ENCODE measurements at regions not wholly inside any gene's neighbourhood (a gene's known extent, or its start where the extent isn't known, plus 50 kb on each side); places are given as distances from the start of the nearest gene placed in this dataset.
"Not testable (repeated sequence)": the region's sequence is repeated elsewhere in the genome, so short reads cannot be mapped to it uniquely, and the experiment has no call there.

DNA sequence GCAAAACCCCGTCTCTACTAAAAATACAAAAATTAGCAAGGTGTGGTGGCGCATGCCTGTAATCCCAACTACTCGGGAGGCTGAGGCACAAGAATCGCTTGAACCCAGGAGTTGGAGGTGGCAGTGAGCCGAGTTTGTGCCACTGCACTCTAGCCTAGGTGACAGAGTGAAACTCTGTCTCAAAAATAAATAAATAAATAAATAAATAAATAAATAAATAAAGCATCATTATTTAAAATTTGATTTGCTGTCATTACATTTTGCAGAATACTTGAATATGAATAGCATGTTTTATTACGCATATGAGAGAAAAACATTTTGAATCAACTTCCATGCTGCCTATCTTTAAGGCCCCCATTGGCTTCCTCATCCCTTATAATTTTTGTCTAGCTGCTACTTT lies 53.4 kb upstream of the MED14 start:
- FAIRE-seq; DNase-seq (ENCODE audit: low spot score): not testable (repeated sequence)

DNA sequence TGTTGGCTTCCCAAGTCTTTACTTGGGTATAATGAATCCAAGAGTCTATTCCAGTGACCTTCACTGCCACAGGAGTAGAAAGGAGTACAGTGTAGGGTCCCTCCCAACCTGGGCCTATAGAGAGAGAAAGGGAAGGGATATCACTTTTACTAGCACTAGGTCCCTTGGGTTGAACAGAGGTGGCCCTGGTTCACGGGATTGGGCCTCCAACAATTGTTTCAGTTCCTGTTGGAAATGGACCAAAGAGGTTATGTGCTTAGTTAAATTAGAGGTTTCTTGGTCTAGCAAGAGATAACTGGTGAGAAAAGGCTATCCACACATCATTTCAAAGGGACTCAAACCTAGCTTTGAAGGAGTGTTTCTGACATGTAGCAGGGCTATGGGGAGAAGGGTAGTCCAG lies 57.1 kb upstream of the MED14 start:
- no peak for FAIRE-seq

DNA sequence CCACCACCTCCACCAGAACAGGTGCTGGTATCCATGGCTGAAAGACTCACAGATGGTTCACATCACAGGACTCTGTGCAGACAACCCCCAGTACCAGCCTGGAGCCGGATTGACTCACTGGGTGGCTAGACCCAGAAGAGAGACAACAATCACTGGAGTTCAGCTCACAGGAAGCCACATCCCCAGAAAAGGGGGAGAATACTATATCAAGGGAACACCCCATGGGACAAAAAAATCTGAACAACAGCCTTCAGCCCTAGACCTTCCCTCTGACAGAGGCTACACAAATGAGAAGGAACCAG lies 59.4 kb upstream of the MED14 start:
- FAIRE-seq, result not testable (repeated sequence)
- peak; percentile 5 for DNase-seq (ENCODE audit: low spot score)

More for the DNA sequence above, 57.1 kb upstream of the MED14 start:
- DNase-seq (ENCODE audit: low spot score), result no peak

DNA sequence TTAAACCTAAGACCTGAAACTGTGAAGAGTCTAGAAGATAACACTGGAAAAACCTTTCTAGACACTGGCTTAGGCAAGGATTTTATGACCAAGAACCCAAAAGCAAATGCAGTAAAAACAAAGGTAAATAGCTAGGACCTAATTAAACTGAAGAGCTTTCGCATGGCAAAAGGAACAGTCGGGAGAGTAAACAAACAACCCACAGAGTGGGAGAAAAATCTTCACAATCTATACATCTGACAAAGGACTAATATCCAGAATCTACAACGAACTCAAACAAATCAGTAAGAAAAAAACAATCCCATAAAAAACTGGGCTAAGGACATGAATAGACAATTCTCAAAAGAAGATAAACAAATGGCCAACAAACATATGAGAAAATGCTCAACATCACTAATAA lies 64.4 kb upstream of the MED14 start:
- FAIRE-seq; DNase-seq (ENCODE audit: low spot score): not testable (repeated sequence)

DNA sequence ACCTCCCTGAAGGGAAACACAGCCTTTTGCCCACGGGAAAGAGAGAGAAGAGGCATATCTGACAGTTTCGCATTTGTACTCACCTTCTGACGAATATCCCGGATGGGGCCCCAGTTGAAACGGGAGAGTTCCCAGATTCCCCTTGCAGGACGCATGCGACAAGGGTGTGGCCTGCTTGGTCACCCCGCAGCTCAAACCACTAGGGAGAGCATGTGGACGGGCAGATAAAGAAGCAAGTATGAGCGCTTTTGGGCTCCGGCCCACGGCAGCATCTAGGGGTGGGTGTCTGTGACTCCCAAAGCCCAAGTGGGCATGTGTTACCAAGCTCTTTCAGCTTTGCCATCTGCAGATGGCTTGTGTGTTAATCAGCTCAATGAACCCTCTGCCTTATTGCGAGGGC lies 70.1 kb upstream of the MED14 start:
- no peak for DNase-seq (ENCODE audit: low spot score)
- no peak for FAIRE-seq

DNA sequence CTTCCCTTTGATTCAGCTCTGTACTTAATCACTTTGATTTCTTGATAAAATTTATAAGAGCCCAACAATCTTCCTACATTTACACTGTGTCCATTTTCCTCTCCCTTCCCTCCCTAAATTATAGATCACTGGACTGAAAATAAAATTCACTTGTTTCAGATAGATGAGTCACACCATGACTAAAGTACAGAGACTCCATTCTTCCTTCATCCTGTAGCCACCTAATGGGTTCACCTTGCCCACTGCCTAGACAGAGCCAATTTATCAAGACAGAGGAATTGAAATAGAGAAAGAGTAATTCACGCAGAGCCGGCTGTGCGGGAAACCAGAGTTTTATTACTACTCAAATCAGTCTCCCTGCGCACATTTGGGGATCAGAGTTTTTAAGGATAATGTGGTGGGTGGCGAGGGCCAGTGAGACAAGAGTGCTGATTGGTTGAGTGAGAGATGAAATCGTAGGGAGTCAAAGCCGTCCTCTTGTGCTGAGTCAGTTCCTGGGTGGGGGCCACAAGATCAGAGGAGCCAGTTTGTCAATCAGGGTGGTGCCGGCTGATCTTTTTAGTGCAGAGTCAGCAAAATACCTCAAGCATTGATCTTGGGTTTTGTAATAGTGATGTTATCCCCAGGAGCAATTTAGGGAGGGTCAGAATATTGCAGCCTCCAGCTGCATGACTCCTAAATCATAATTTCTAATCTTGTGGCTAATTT lies 71.3 kb upstream of the MED14 start:
- FAIRE-seq, result no peak

DNA sequence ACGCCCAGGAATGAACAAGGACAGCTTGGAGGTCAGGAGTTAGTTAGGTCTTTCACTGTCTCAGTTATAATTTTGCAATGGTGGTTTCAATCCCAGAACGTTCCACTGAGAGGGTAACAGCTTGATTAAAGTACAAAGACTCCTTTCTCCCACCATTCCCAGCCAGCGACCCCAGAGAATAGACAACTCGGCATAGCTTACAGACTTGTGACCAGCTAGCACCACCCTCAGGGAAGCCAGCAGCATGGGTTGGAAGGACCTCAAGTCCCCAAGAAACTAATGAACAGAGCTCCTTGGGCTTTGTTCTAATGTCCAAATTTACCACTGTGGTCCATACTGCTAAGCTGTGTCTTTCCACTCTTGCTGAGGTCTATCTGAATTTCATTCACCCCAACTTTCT lies 72.0 kb upstream of the MED14 start:
- FAIRE-seq, result no peak
- no peak for DNase-seq (ENCODE audit: low spot score)

More for the DNA sequence above, 71.3 kb upstream of the MED14 start:
- DNase-seq (ENCODE audit: low spot score), result no peak

DNA sequence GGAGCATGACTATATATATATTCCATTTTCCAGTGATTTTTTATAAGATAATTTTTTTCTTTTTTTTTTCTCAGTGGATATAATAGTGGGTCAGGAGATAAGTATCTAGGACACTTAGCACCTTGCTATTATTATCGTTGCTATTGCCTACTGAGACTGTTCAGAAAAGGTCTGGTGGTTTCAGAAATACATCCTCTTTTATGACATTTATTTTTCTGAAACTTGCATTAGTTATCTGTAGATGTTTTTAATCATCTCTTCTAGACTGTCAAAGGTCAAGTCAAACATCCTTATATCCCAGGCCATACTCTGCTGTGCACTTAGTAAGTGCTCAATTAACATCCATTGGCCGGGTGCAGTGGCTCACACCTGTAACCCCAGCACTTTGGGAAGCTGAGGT lies 72.9 kb upstream of the MED14 start:
- no peak for FAIRE-seq
- no peak for DNase-seq (ENCODE audit: low spot score)

DNA sequence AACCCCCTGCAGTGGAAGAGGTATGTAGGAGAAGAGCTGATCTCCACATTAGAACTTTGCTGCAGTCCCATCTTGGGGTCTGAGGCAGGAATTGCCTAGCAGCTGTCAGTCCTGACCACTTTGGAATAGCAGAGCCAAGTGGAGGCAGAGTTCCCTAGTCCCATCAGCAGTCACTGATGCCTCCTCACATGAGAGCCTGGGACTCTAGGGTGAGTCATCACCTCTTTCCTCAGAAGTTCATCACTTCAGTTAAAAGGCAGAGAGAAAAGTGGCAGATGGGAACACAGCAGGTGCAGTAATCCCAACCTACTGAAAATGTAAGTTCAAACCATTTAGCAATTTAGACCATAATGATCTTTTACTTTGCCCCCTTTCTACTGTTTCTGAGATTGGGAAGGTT lies 73.9 kb upstream of the MED14 start:
- no peak for DNase-seq (ENCODE audit: low spot score)
- FAIRE-seq, result no peak

DNA sequence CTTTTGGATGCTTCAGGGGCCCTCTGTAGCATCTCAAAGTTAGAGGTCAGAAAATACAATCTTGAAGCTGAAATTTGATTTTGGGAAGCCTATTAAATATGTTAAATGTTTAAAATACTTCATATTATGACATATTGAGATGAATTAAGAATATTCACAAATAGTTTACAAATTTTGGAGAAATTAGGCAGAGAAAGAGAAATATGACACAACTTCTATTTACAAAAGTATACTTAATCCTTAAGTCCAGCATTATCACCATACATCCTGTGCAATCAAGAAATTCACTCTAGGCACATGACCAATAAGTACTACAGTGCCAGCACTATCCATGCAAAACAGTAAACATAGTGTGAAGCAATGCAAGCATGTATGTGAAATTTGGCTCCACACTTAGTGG lies 79.7 kb upstream of the MED14 start:
- DNase-seq (ENCODE audit: low spot score); FAIRE-seq: not testable (repeated sequence)

DNA sequence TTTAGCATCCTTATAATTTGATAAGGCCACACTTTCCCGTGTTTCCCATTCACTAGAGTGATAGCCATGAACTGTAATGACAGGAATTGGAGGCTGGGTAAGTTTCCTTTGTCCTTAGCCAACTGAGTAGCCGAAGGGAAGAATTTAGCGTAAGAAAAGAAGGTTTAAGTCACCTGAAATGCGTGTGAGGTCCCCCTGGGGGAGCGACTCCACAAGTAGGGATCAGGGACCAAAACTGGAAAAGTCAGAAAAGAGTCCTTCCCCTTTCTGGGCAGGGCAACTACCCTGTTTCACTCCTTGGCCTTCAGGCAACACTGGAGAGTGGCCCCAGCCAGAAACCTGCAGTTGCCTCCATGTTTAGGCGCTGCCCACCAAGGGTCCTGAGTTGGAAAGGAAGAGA lies 81.6 kb upstream of the MED14 start:
- no peak for DNase-seq (ENCODE audit: low spot score)
- FAIRE-seq, result no peak

DNA sequence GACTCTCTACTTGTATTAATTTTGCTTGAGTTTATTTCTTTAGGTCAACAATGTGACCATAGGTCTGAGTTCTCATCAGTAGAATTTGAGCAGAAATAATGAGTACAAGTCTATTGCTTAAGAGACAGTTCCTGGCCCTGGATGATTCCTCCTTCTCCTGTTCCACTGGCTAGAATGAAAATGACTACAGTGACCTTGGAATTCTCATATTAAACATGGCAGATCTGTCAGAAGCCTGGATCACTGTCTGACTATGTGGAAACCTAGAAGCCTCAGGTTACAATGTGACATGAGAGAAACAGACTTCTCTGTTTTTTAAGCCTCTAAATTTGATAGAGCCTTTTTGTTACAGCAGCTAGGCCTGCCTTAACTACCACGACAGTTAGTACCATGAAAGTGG lies 82.9 kb upstream of the MED14 start:
- DNase-seq (ENCODE audit: low spot score) (no peak), FAIRE-seq (no peak)

DNA sequence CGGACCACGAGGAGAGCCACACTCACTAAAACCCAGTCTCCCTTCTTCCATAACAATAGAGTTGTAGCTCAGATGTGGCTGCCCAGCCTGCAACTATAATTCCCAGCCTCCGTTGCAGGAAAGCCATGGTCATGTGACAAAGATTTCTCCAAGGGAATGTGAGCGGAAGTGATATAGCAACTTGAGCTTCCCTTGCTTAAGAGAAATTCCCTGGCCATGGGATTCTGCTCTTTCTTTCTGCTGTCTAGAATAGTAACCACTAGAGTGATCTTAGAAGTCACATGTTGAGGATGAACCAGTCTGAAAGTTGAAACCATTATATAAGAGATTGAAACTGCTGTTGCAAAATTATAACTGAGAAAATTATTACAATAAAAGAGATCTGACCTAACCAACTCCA lies 86.4 kb upstream of the MED14 start:
- DNase-seq (ENCODE audit: low spot score) (no peak), FAIRE-seq (no peak)

DNA sequence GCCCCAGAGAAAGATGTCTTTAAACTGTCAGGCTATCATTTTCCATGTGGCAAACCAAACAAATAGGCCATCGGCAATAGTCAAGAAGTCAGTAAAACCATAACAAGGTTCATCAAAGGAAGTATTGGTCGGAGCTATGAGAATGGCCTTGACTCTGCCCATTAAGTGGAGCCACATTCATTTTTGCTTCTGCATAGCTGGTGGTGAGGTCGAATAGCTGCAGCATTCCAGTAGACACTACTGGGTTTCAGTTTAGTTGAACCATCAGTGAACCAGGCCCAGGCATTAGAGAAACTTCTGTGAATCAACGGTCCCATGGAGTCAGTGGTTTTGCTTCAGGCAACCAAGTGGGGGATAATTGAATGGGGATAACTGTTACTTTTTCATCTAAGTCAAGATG lies 92.0 kb upstream of the MED14 start:
- no peak for FAIRE-seq

DNA sequence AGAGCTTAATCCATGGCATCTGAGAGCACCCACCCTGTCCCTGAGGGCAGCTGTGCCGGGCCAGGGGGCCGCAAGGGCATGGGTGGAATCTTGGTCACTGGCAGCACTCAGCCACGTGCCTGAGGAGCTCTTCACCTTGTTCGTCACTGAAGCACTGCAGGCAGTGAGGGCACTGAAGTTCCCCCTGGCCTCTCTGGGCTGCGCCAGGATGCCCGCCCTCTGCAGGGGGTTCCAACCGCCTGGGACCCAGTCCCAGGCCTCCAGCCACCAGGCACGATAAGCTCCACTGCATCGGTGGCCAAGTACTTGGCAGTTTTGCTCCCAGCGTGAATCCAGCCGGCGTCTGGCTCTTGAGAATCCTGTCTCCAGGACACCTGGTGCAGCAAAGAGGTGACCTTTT lies 96.4 kb upstream of the MED14 start:
- no peak for FAIRE-seq

More for the DNA sequence above, 92.0 kb upstream of the MED14 start:
- no peak for DNase-seq (ENCODE audit: low spot score)

DNA sequence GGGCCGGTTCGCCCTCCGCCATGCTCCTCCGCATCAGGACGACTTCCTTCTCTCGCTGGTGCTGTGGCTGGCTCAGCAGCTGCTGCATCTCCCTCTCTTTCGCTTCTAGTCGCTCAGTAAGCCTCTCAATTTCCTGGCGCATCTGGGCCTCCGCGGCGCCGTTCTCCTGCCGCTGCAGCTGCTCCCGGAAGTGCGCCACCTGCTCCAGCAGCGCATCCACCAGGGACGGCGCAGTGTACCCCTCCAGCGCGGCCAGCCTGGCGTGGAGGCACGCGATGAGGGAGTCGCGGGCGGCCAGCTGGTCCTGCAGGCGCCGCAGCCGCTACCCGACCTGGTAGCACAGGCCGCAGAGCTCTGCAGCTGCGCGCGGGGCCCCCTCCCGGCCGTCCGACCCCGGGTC lies 97.4 kb upstream of the MED14 start:
- no peak for FAIRE-seq
- no peak for DNase-seq (ENCODE audit: low spot score)

More for the DNA sequence above, 96.4 kb upstream of the MED14 start:
- no peak for DNase-seq (ENCODE audit: low spot score)

DNA sequence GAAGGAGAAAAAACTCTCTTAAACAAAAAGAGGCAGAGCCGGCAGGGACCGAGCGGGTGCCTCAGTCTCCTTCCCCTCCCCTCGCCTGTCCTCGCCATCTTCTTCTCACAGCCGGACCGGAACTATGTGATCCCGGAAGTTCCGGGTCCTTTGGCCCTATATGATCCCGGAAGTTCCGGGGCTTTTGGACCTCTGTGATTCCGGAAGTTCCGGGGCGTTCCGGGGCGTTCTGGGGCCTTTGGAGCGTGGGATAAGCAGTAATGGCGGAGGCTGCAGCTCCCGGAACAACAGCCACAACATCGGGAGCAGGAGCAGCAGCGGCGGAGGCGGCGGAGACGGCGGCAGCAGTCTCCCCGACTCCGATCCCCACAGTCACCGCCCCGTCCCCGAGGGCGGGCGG lies 98.9 kb upstream of the MED14 start:
- DNase-seq (ENCODE audit: low spot score), result no peak
- FAIRE-seq, result no peak

DNA sequence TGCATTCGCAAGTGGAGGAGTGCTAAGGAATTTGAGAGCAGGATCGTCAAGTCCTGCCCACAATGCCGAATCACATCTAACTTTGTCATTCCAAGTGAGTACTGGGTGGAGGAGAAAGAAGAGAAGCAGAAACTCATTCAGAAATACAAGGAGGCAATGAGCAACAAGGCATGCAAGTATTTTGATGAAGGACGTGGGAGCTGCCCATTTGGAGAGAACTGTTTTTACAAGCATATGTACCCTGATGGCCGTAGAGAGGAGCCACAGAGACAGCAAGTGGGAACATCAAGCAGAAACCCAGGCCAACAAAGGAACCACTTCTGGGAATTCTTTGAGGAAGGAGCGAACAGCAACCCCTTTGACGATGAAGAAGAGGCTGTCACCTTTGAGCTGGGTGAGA lies 100.2 kb upstream of the MED14 start:
- DNase-seq (ENCODE audit: low spot score), result no peak
- FAIRE-seq, result no peak

DNA sequence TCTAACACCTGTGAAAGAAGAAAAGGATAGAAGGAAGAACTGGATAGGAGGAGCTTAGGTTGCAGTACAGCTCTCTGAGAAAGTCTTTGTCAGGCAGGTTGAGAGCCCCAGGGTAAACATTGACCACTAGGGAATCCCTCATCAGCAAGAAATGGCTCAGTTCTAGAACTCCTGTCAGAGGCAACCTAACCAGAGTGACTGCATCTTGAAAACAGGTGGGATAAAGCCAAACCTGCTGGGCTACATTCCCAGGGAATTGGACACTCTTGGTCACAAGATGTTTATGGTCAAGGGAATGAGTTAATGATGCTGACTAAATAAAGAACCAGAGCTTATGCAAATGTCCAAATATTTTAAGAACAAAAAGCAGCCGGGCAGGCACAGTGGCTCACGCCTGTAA lies 108.3 kb upstream of the MED14 start:
- DNase-seq (ENCODE audit: low spot score) (no peak), FAIRE-seq (no peak)

DNA sequence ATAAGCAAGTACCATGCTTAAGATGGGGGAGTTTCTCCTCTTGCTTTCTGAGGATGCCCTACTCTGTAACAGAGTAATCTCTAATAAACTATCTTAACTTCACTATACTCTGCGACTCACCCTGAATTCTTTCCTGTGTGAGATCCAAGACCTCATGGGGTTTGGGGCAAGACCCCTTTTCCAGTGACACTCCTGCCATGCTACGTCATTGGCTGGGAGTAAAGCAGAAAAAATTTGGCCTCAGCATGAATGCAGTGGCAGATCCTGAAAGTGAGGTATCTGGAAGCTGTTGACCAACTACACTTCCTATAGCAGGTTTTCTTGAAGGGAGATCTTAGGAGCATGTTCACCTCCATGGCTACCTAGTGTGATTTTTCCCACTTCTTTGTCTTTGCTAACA lies 109.1 kb upstream of the MED14 start:
- no peak for DNase-seq (ENCODE audit: low spot score)
- no peak for FAIRE-seq

DNA sequence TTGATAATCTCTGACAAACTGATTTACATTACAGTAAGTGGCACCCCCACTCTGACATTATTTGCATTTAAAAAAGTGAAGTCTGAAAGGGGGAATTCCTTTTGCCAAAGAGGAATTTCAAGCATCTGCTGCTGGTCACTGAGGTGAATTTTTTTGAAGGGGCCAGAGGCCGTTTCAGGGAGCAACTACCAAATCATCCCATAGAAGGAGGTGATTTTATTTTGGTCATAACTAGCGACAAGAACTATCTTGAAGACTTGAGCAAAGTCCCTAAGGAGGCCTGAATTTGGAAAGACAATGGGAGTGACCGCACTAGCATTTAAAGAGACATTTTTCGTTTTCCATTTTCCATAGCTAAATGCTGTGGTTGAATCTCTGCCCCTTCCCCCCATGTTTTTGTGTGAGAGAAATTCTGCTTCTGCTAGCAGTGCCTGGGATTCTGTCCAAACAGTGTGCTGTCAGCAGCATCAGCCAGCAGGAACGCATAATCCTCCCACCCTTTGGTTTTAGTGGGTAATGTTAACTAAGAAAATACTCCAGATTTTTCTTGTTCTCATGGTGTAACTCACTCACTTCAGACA lies 110.1 kb upstream of the MED14 start:
- FAIRE-seq, result peak; percentile 86
- peak; percentile 76 for DNase-seq (ENCODE audit: low spot score)

DNA sequence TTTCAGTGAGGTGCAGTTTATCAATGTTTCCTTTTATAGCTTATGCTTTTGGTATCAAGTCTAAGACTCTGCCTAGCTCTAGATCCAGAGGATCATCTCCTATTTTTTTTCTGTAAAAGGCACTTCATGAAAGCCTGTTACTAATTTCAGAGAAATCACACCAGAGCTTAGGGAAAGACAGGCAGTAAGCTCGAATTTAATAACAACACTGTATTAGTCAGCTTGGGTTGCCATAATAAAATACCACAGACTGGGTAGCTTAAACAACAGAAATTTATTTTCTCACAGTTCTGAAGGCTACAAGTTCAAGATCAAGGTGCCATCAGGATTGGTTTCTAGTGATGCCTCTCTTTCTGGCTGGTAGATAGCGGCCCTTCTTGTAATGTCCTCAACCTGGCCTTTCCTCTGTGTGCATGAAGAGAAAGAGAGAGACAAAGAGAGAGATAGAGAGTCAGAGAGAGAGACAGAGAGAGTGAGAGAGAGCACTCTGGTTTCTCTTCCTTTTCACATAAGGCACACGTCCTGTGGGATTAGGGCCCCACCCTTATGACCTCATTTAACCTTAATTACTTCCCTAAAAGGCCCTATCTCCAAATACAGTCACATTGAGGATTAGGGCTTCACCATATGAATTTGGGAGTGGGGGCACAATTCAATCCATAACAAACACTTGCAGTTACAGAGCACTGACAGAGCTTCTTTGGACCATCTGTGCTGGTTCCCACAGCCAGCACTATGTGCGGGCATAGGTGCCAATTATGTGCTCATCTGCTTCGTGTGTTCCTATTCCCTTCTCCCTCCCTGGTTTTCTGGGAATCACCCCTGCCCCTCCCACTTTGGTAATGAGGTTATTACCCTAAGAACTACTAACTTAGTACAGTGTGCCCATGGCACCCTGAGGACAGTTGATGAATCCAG lies 114.8 kb upstream of the MED14 start:
- no peak for DNase-seq (ENCODE audit: low spot score)
- no peak for FAIRE-seq

DNA sequence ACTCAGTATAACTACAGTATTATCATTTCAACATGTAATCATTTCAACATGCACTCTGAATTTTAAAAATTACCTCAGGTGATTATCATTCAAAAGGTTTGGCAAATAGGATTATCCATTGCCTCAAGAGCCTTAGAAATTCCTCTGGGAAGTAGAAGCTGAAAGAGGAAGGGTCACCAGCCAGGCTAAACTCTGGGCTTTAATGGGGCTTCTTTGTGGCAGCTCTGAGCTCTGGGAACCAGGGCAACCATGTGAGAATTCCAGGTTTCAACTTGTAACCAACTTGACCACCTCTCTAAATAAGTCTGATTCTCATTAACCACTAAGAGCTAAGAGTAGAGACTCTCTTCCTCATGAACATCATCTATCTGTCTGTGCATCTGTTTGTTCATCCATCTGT lies 117.2 kb upstream of the MED14 start:
- FAIRE-seq, result no peak
- no peak for DNase-seq (ENCODE audit: low spot score)

All from RCC 7860 (cell line).